KMS-11 (cell line): ENCODE measurements at regions not wholly inside any gene's neighbourhood (a gene's known extent, or its start where the extent isn't known, plus 50 kb on each side); places are given as distances from the start of the nearest gene placed in this dataset.

Source experiments
- H2AFZ ChIP-seq: fragments of 200-600 bp; sonication (generic); 2 replicates; pipeline ENCODE4 v1.6.1; 2016; ENCODE audit warnings: antibody characterized with exemption, mixed run types, low read depth
- H3K27ac ChIP-seq: fragments of 200-600 bp; sonication (generic); 2 replicates; pipeline ENCODE4 v1.6.1; 2016; ENCODE audit warnings: mild to moderate bottlenecking, mixed run types
- H3K27me3 ChIP-seq: fragments of 200-600 bp; sonication (generic); 2 replicates; pipeline ENCODE4 v1.6.1; 2017; ENCODE audit warnings: mild to moderate bottlenecking, low read depth, mixed run types, moderate library complexity; ENCODE audit not compliant: insufficient read depth
- H3K36me3 ChIP-seq: fragments of 200-600 bp; sonication (generic); 2 replicates; pipeline ENCODE4 v1.6.1; 2017; ENCODE audit warnings: mild to moderate bottlenecking, mixed run types; ENCODE audit not compliant: insufficient read depth
- H3K4me1 ChIP-seq: fragments of 200-600 bp; sonication (generic); 2 replicates; pipeline ENCODE4 v1.6.1; 2016; ENCODE audit warnings: mild to moderate bottlenecking, low read depth, mixed run types; ENCODE audit not compliant: poor library complexity, severe bottlenecking
- H3K4me2 ChIP-seq: fragments of 200-600 bp; sonication (generic); 2 replicates; pipeline ENCODE4 v1.7.0; 2016; ENCODE audit warnings: mild to moderate bottlenecking, mixed run types
- H3K4me3 ChIP-seq: fragments of 200-600 bp; sonication (generic); IDR thresholded peaks from 2 replicates; pipeline ENCODE4 v1.6.1; 2017; ENCODE audit warnings: low read depth, low read length, mixed read lengths; ENCODE audit not compliant: insufficient read depth
- H3K79me2 ChIP-seq: fragments of 200-600 bp; sonication (generic); 2 replicates; pipeline ENCODE4 v1.6.1; 2016; ENCODE audit warnings: low read depth, mixed run types; ENCODE audit not compliant: insufficient read depth
- H3K9ac ChIP-seq: fragments of 200-600 bp; sonication (generic); 2 replicates; pipeline ENCODE4 v1.6.1; 2016; ENCODE audit warnings: mild to moderate bottlenecking, mixed run types
- H4K20me1 ChIP-seq: fragments of 200-600 bp; sonication (generic); 2 replicates; pipeline ENCODE4 v1.6.1; 2016; ENCODE audit warnings: mild to moderate bottlenecking, mixed run types; ENCODE audit not compliant: insufficient read depth
- CTCF ChIP-seq: fragments of 200-600 bp; sonication (generic); conservative IDR thresholded peaks from 2 replicates; pipeline ENCODE4 v1.6.1; 2017; ENCODE audit warnings: low read depth, mild to moderate bottlenecking, antibody characterized with exemption, low read length, moderate library complexity, mixed read lengths

GRCh38 chr3:16797831-16798230 lies 86.9 kb upstream of the PLCL2 start:
- no peak overlapping the region for H3K9ac ChIP-seq

GRCh38 chr3:16798738-16799137 lies 86.0 kb upstream of the PLCL2 start:
- H3K79me2 ChIP-seq = no peaks in the 10 kb centered on the region
- no peak overlapping the region for H3K9ac ChIP-seq
- no peaks in the 10 kb centered on the region for H3K36me3 ChIP-seq
- peaks cover 18% of the 10 kb centered on the region for H3K4me1 ChIP-seq
- H4K20me1 ChIP-seq = no peaks in the 10 kb centered on the region
- no peak overlapping the region for H3K4me3 ChIP-seq
- no peaks in the 10 kb centered on the region for H3K27me3 ChIP-seq
- H2AFZ ChIP-seq = no peak overlapping the region
- no peak overlapping the region for H3K4me2 ChIP-seq
- no peak for TF ChIP-seq CTCF
- no peak overlapping the region for H3K27ac ChIP-seq

More at GRCh38 chr3:16797831-16798230, 86.9 kb upstream of the PLCL2 start:
- Histone ChIP-seq H3K36me3 (no peaks in the 10 kb centered on the region), H3K4me3 (no peak overlapping the region), H2AFZ (no peak overlapping the region), H3K4me1 (peaks cover 18% of the 10 kb centered on the region), H3K27me3 (no peaks in the 10 kb centered on the region), H3K27ac (no peak overlapping the region), H3K4me2 (no peak overlapping the region), H3K79me2 (no peaks in the 10 kb centered on the region), H4K20me1 (no peaks in the 10 kb centered on the region)
- TF ChIP-seq CTCF = no peak

GRCh38 chr3:16800361-16800760 lies 84.4 kb upstream of the PLCL2 start:
- H3K9ac ChIP-seq = no peak overlapping the region
- no peaks in the 10 kb centered on the region for H3K79me2 ChIP-seq
- H2AFZ ChIP-seq = no peak overlapping the region
- H3K4me1 ChIP-seq = peaks cover 18% of the 10 kb centered on the region
- H3K27me3 ChIP-seq = no peaks in the 10 kb centered on the region
- TF ChIP-seq CTCF = no peak
- peak overlapping the region; percentile 25; the same call in 1 of the 2 replicates for H3K4me2 ChIP-seq
- no peak overlapping the region for H3K4me3 ChIP-seq
- no peaks in the 10 kb centered on the region for H4K20me1 ChIP-seq
- no peaks in the 10 kb centered on the region for H3K36me3 ChIP-seq
- H3K27ac ChIP-seq = no peak overlapping the region

- Histone ChIP-seq H3K4me3 (no peak overlapping the region), H3K36me3 (no peaks in the 10 kb centered on the region), H3K27ac (no peak overlapping the region), H3K4me1 (peaks cover 18% of the 10 kb centered on the region), H2AFZ (no peak overlapping the region), H3K27me3 (no peaks in the 10 kb centered on the region), H3K79me2 (no peaks in the 10 kb centered on the region), H3K4me2 (peak overlapping the region; percentile 25; the same call in 1 of the 2 replicates), H3K9ac (no peak overlapping the region), H4K20me1 (no peaks in the 10 kb centered on the region)
- TF ChIP-seq CTCF = no peak
Measured at GRCh38 chr3:16801223-16801622, 83.5 kb upstream of the PLCL2 start.
